Ascending aorta (tissue), 2 donors: ENCODE measurements at regions not wholly inside any gene's neighbourhood (a gene's known extent, or its start where the extent isn't known, plus 50 kb on each side); places are given as distances from the start of the nearest gene placed in this dataset.

ENCODE experiments used
- DNase-seq, 2 donors: peaks; one replicate each; pipeline ENCODE4 v3.0.0-alpha.2; 2019; ENCODE audit warnings: low spot score in 2 of 2
- H3K27ac ChIP-seq, 2 donors: fragments of 200-600 bp; sonication (generic); one replicate each; pipeline ENCODE4 v1.5.1; 2016 to 2017; ENCODE audit warnings: mild to moderate bottlenecking in 1 of 2
- H3K27me3 ChIP-seq: fragments of 200-600 bp; sonication (generic); one replicate; pipeline ENCODE4 v1.5.1; 2017
- H3K36me3 ChIP-seq, 2 donors: fragments of 200-600 bp; sonication (generic); one replicate each; pipeline ENCODE4 v1.5.1; 2016
- H3K4me1 ChIP-seq, 2 donors: fragments of 200-600 bp; sonication (generic); one replicate each; pipeline ENCODE4 v1.5.1; 2016 to 2017; ENCODE audit warnings: mild to moderate bottlenecking in 1 of 2
- H3K4me3 ChIP-seq, 2 donors: fragments of 200-600 bp; sonication (generic); one replicate each; pipeline ENCODE4 v1.5.1; 2016 to 2017; ENCODE audit warnings: mild to moderate bottlenecking in 1 of 2
- H3K9me3 ChIP-seq, 2 donors: fragments of 200-600 bp; sonication (generic); one replicate each; pipeline ENCODE4 v1.5.1; 2016
- CTCF ChIP-seq, 3 experiments: fragments of 200-600 bp in 2 of 3; fragments of 450-650 bp in 1 of 3; sonication (generic) in 2 of 3; IDR thresholded peaks; one replicate each; pipeline ENCODE4 v1.5.1; 2016 to 2019; ENCODE audit warnings: antibody characterized with exemption in 3 of 3, mild to moderate bottlenecking in 1 of 3, moderate library complexity in 1 of 3
- intact Hi-C: fragments of 100-400 bp; cut with DNase I; formaldehyde crosslinking; loops from one replicate; pipeline ENCODE4 v1.15.1; 2023

DNA sequence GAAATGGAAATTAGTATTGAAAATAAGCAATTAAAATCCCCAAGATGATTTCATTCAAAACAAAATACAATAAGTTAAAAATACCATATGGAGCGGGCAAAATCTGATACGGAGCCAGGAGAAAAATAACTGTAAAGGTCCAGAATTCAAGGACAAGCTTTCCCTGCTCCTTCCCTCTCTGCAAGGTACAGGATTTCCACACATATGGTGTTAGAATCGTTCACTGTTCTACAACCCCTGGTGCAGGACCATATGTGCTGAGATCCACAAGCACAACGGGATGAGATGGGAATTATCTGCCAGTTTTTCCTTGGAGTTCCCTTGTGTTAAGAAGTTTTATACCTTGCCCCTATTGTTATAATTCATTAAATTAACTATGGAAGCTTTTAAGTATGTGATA is 94.7 kb upstream of the DMAC1 start:
- Histone ChIP-seq H3K36me3 (no peaks in the 10 kb centered on the region), H3K9me3 (no peaks in the 10 kb centered on the region), H3K4me1 (peaks cover 0 to 2% of the 10 kb centered on the region in 2 donors), H3K27me3 (no peaks in the 10 kb centered on the region), H3K4me3 (no peak overlapping the region), H3K27ac (no peak overlapping the region)
- no peak for TF ChIP-seq CTCF (IDR thresholded peaks at IDR 0.05)
- intact Hi-C loops, result no loop called here
- DNase-seq, result no peak

- TF ChIP-seq CTCF (IDR thresholded peaks at IDR 0.05), result no peak
- Histone ChIP-seq H3K9me3 (no peaks in the 10 kb centered on the region), H3K27me3 (no peaks in the 10 kb centered on the region), H3K4me3 (no peak overlapping the region), H3K27ac (no peak overlapping the region), H3K36me3 (no peaks in the 10 kb centered on the region), H3K4me1 (peaks cover 0 to 2% of the 10 kb centered on the region in 2 donors)
- intact Hi-C loops, result no loop called here
- no peak for DNase-seq
Measured at GRCh38 chr9:7892975-7893374, 93.4 kb upstream of the DMAC1 start.

DNA sequence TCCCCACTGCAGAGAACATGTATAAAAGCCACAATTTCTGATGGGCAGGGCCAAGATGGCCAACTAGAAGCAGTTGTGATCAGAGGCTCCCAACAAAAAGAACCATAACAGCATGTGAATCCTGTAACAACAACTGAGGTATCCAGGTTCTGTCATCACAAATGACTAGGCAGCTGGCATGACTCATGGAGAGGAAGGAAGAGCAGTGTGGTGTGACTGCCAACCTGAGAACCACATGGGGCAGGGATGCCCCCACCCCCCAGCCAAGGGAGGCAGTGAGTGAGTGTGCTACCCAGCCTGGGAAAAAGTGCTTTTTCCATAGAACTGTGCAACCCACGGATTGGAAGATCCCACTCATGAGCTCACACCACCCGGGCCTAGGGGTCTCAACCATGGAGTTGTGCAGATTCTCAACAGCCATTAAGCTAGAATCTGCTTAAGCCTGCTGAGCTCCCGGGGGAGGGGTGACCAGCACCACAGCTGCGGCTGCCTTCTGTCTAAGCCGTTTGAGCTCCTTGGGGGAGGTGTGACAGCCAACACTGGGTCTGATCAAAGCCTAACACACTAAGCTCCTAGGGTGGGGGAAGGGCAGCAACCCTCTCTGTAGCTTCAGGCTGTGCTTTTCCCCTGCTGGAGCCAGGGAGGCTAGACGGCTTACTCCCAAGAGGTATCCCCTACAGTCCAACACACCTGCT is 80.1 kb upstream of the DMAC1 start:
- no peaks in the 10 kb centered on the region for H3K36me3 ChIP-seq
- H3K4me1 ChIP-seq, result no peaks in the 10 kb centered on the region
- H3K4me3 ChIP-seq, result no peak overlapping the region
- no peak for TF ChIP-seq CTCF (IDR thresholded peaks at IDR 0.05)
- H3K27ac ChIP-seq, result no peak overlapping the region
- no peak for DNase-seq
- H3K9me3 ChIP-seq, result no peaks in the 10 kb centered on the region
- H3K27me3 ChIP-seq, result no peaks in the 10 kb centered on the region
- intact Hi-C loops, result no loop called here

DNA sequence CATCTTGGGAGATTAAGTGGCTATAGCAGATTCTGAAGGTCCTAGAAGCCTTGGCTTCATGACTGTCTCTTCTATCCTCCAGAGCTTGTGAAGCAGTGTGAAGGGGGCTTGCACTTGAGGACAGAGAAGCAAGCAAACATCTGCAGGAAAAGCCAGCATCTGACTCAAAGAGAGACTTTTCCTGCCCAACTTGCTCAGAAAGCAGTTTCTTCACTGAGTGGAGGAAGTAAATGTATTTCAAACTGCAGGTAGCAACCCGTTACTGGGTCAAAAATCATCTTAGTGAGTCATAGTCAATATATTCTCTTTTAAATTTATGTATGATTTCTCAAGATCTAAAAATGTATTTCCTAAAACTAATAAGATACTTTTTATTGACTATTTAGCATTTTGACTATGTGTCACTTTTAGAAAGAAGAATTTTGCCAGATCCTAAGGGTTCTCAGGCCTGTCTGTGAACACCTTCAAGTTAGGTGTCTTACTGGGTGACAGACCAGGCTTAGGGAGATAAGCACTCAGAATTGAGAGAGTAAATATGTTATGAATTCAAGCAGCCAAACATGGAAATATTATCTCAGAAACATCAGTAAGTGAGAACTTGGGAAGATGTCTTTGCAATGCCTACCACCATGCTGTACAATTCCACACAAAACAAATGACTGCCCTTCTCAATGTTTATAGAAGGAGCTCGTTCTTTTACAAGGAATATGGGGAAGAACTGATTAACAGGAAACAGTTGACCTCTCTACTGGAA is 72.6 kb upstream of the DMAC1 start:
- intact Hi-C loops, result no loop called here
- H3K9me3 ChIP-seq, result no peaks in the 10 kb centered on the region
- no peaks in the 10 kb centered on the region for H3K27me3 ChIP-seq
- DNase-seq, result no peak
- H3K27ac ChIP-seq, result no peak overlapping the region
- TF ChIP-seq CTCF (IDR thresholded peaks at IDR 0.05), result no peak
- no peaks in the 10 kb centered on the region for H3K36me3 ChIP-seq
- H3K4me3 ChIP-seq, result no peak overlapping the region
- H3K4me1 ChIP-seq, result no peaks in the 10 kb centered on the region

DNA sequence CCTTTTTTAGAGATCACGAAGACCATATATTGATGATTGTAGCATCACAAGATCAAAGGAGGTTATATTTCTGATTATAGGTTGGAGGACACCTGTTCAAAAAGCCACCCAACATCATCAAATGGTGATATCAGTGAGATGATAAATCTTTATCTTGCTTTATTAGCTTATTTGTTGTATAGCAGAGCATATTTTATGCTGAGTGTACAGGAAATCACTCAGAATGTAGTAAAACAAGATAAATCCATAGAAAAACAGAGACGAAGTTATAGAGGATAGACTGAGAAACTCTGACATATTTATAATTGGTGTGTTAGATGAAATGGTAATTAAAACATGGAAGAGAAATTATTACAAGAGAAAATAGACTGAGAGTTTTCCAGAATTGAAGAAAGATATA is 69.8 kb upstream of the DMAC1 start:
- no peaks in the 10 kb centered on the region for H3K4me1 ChIP-seq
- H3K27ac ChIP-seq, result no peak overlapping the region
- H3K27me3 ChIP-seq, result no peaks in the 10 kb centered on the region
- intact Hi-C loops, result no loop called here
- H3K9me3 ChIP-seq, result no peaks in the 10 kb centered on the region
- H3K36me3 ChIP-seq, result no peaks in the 10 kb centered on the region
- no peak for DNase-seq
- H3K4me3 ChIP-seq, result no peak overlapping the region
- no peak for TF ChIP-seq CTCF (IDR thresholded peaks at IDR 0.05)
